Breast epithelium (tissue), 3 donors: ENCODE measurements at regions not wholly inside any gene's neighbourhood (a gene's known extent, or its start where the extent isn't known, plus 50 kb on each side); places are given as distances from the start of the nearest gene placed in this dataset.

ENCODE experiments used
- CTCF ChIP-seq, 3 donors: fragments of 450-650 bp; IDR thresholded peaks; one replicate each; pipeline ENCODE4 v1.5.1; 2016 to 2017; ENCODE audit warnings: antibody characterized with exemption in 3 of 3, mild to moderate bottlenecking in 3 of 3, moderate library complexity in 3 of 3
- POLR2A ChIP-seq: fragments of 450-650 bp; IDR thresholded peaks from one replicate; pipeline ENCODE4 v1.6.1; 2016; ENCODE audit warnings: antibody characterized with exemption, mild to moderate bottlenecking, moderate library complexity
- POLR2AphosphoS5 ChIP-seq, 3 donors: sonication (generic); formaldehyde crosslinking; IDR thresholded peaks; one replicate each; pipeline ENCODE4 v1.6.1; 2017; ENCODE audit warnings: antibody characterized with exemption in 3 of 3

GRCh38 chr11:92149996-92150395 lies 74.6 kb upstream of the FAT3 start:
- TF ChIP-seq POLR2A = no peak
- no peak for TF ChIP-seq CTCF (IDR thresholded peaks at IDR 0.05)
- no peak for TF ChIP-seq POLR2AphosphoS5 (IDR thresholded peaks at IDR 0.05)
